CD14-positive monocyte (primary cell): ENCODE measurements at regions not wholly inside any gene's neighbourhood (a gene's known extent, or its start where the extent isn't known, plus 50 kb on each side); places are given as distances from the start of the nearest gene placed in this dataset.

Source experiments
- DNase-seq, 3 donors: peaks; one replicate each; pipeline ENCODE4 v3.0.0-alpha.2; 2011 to 2022
- H2AFZ ChIP-seq: 2 replicates; pipeline ENCODE4 v1.6.0; 2012; ENCODE audit warnings: mild to moderate bottlenecking, low read depth, low read length, inconsistent platforms; ENCODE audit not compliant: insufficient read depth, poor library complexity, severe bottlenecking
- H3K27ac ChIP-seq, 2 donors: 1 replicate in 1 of 2; 2 replicates in 1 of 2; pipeline ENCODE4 v1.5.1; 2012 to 2013; ENCODE audit warnings: low read length in 2 of 2, control low read depth in 1 of 2, inconsistent platforms in 1 of 2, low read depth in 1 of 2, mild to moderate bottlenecking in 1 of 2
- H3K27me3 ChIP-seq, 2 donors: one replicate each; pipeline versions ENCODE4 v1.6.0 to v1.6.1; 2011 to 2013; ENCODE audit warnings: low read length in 2 of 2; ENCODE audit not compliant: control insufficient read depth in 2 of 2, insufficient read depth in 2 of 2
- H3K36me3 ChIP-seq, 2 donors: replicated peaks in 1 of 2; 1 replicate in 1 of 2; 2 replicates in 1 of 2; pipeline versions ENCODE4 v1.5.1 to v1.6.1; 2012 to 2013; ENCODE audit warnings: low read length in 2 of 2, control low read depth in 1 of 2, inconsistent platforms in 1 of 2, mild to moderate bottlenecking in 1 of 2; ENCODE audit not compliant: insufficient read depth in 2 of 2, control insufficient read depth in 1 of 2
- H3K4me1 ChIP-seq, 2 donors: 1 replicate in 1 of 2; 2 replicates in 1 of 2; pipeline versions ENCODE4 v1.5.1 to v1.6.1; 2012 to 2013; ENCODE audit warnings: low read length in 2 of 2, control low read depth in 1 of 2, inconsistent platforms in 1 of 2, mild to moderate bottlenecking in 1 of 2, moderate library complexity in 1 of 2; ENCODE audit not compliant: insufficient read depth in 2 of 2, control insufficient read depth in 1 of 2
- H3K4me2 ChIP-seq: replicated peaks from 2 replicates; pipeline ENCODE3; 2012; ENCODE audit warnings: low read length, moderate library complexity, mild to moderate bottlenecking; ENCODE audit not compliant: poor library complexity, severe bottlenecking; ENCODE audit errors: extremely low read depth
- H3K4me3 ChIP-seq, 3 experiments: fragments of 200-600 bp in 1 of 3; sonication (generic) in 1 of 3; replicated peaks in 1 of 3; 1 replicate in 2 of 3; 2 replicates in 1 of 3; pipeline ENCODE4 v1.5.1; 2011 to 2013; ENCODE audit warnings: low read length in 3 of 3, mild to moderate bottlenecking in 3 of 3, control low read depth in 2 of 3, low read depth in 2 of 3, inconsistent platforms in 1 of 3, moderate library complexity in 1 of 3
- H3K79me2 ChIP-seq: 2 replicates; pipeline ENCODE4 v1.6.0; 2012; ENCODE audit warnings: mild to moderate bottlenecking, control low read depth, inconsistent platforms, low read length, moderate library complexity; ENCODE audit not compliant: insufficient read depth
- H3K9ac ChIP-seq: 2 replicates; pipeline ENCODE4 v1.6.0; 2017; ENCODE audit warnings: low read length, mild to moderate bottlenecking; ENCODE audit not compliant: insufficient read depth, poor library complexity, severe bottlenecking
- H3K9me3 ChIP-seq, 2 donors: replicated peaks in 1 of 2; 1 replicate in 1 of 2; 2 replicates in 1 of 2; pipeline versions ENCODE4 v1.5.1 to v1.6.1; 2012 to 2013; ENCODE audit warnings: low read length in 2 of 2, control low read depth in 1 of 2; ENCODE audit not compliant: control insufficient read depth in 1 of 2, insufficient read depth in 1 of 2
- H4K20me1 ChIP-seq: 2 replicates; pipeline ENCODE4 v1.6.0; 2012; ENCODE audit warnings: mild to moderate bottlenecking, low read length, control low read depth, moderate library complexity; ENCODE audit not compliant: insufficient read depth
- H3K27ac Mint-ChIP-seq, 7 donors: one replicate each; pipeline ENCODE4 v1.8.0; 2020; ENCODE audit warnings: mild to moderate bottlenecking in 7 of 7, mixed read lengths in 7 of 7, moderate library complexity in 6 of 7, inconsistent platforms in 2 of 7
- H3K27me3 Mint-ChIP-seq, 3 donors: one replicate each; pipeline ENCODE4 v1.8.0; 2021 to 2022; ENCODE audit warnings: low read depth in 3 of 3, mild to moderate bottlenecking in 3 of 3, mixed read lengths in 3 of 3, moderate library complexity in 3 of 3, inconsistent platforms in 1 of 3
- H3K36me3 Mint-ChIP-seq, 2 donors: one replicate each; pipeline ENCODE4 v1.8.0; 2020; ENCODE audit warnings: mixed read lengths in 2 of 2, inconsistent platforms in 1 of 2, mild to moderate bottlenecking in 1 of 2
- H3K4me1 Mint-ChIP-seq: one replicate; pipeline ENCODE4 v1.8.0; 2020; ENCODE audit warnings: mild to moderate bottlenecking, mixed read lengths
- H3K4me3 Mint-ChIP-seq, 2 donors: one replicate each; pipeline ENCODE4 v1.8.0; 2020; ENCODE audit warnings: mild to moderate bottlenecking in 2 of 2, mixed read lengths in 2 of 2, moderate library complexity in 1 of 2
- H3K9me3 Mint-ChIP-seq, 7 donors: one replicate each; pipeline ENCODE4 v1.8.0; 2020 to 2022; ENCODE audit warnings: mixed read lengths in 7 of 7, mild to moderate bottlenecking in 6 of 7, moderate library complexity in 6 of 7, inconsistent platforms in 2 of 7
- CTCF ChIP-seq: fragments of 200-600 bp; IDR thresholded peaks from one replicate; pipeline ENCODE4 v1.8.0; 2022; ENCODE audit warnings: antibody characterized with exemption, mild to moderate bottlenecking
- WGBS: methylation state at CpG from one replicate; pipeline ENCODE4 v1.1.5; 2013; ENCODE audit warnings: missing lambda C conversion rate; ENCODE audit not compliant: insufficient coverage; 5-methylcytosine and 5-hydroxymethylcytosine counted together
- intact Hi-C, 2 donors: fragments of 100-400 bp; cut with micrococcal nuclease; formaldehyde crosslinking; loops; one replicate each; pipeline versions ENCODE4 v1.15.0 to v1.15.1; 2023

GRCh38 chr7:68200051-68200670 is 1203.5 kb downstream of the TYW1 start:
- no peaks in the 10 kb centered on the region for H3K36me3 ChIP-seq
- WGBS: 88% methylated on average over 6 of the region's 12 CpGs
- H3K4me1 ChIP-seq: no peaks in the 10 kb centered on the region
- Mint-ChIP-seq H3K27me3 (no peaks in the 10 kb centered on the region), H3K27ac (no peak overlapping the region), H3K9me3 (peaks cover 11 to 51% (median 20%) of the 10 kb centered on the region in 7 donors), H3K4me3 (no peak overlapping the region), H3K4me1 (no peaks in the 10 kb centered on the region), H3K36me3 (no peaks in the 10 kb centered on the region)
- no peaks in the 10 kb centered on the region for H4K20me1 ChIP-seq
- no peak overlapping the region for H3K27ac ChIP-seq
- H2AFZ ChIP-seq: no peak overlapping the region
- no peaks in the 10 kb centered on the region for H3K27me3 ChIP-seq
- TF ChIP-seq CTCF: no peak
- intact Hi-C loops: no loop called here
- DNase-seq: no peak
- no peak overlapping the region for H3K4me2 ChIP-seq
- peaks cover 25 to 50% of the 10 kb centered on the region in 2 donors for H3K9me3 ChIP-seq
- no peak overlapping the region for H3K9ac ChIP-seq
- H3K79me2 ChIP-seq: no peaks in the 10 kb centered on the region
- no peak overlapping the region for H3K4me3 ChIP-seq

GRCh38 chr7:68203251-68203650 is 1206.6 kb downstream of the TYW1 start:
- H3K4me1 Mint-ChIP-seq: no peaks in the 10 kb centered on the region
- Histone ChIP-seq H3K4me3 (no peak overlapping the region), H3K27me3 (no peaks in the 10 kb centered on the region), H3K4me2 (no peak overlapping the region), H3K9me3 (peaks cover 46 to 67% of the 10 kb centered on the region in 2 donors), H3K79me2 (no peaks in the 10 kb centered on the region), H3K9ac (no peak overlapping the region), H4K20me1 (no peaks in the 10 kb centered on the region), H3K4me1 (no peaks in the 10 kb centered on the region), H2AFZ (no peak overlapping the region), H3K36me3 (no peaks in the 10 kb centered on the region), H3K27ac (no peak overlapping the region)
- peaks cover 0 to 1% (median 0%) of the 10 kb centered on the region in 3 donors for H3K27me3 Mint-ChIP-seq
- no peak overlapping the region for H3K4me3 Mint-ChIP-seq
- H3K36me3 Mint-ChIP-seq: no peaks in the 10 kb centered on the region
- H3K9me3 Mint-ChIP-seq: peaks cover 13 to 60% (median 30%) of the 10 kb centered on the region in 7 donors
- no peak overlapping the region for H3K27ac Mint-ChIP-seq
- no peak for TF ChIP-seq CTCF
- intact Hi-C loops: no loop called here
- WGBS: 80% methylated on average over 4 of the region's 8 CpGs
- no peak for DNase-seq
